GM23338 (cell line): ENCODE measurements at regions not wholly inside any gene's neighbourhood (a gene's known extent, or its start where the extent isn't known, plus 50 kb on each side); places are given as distances from the start of the nearest gene placed in this dataset.

ENCODE experiments used
- ATAC-seq: fragments of 200-7000 bp; cut with Tn5 transposase; 3 replicates; pipeline ENCODE4 v1.9.1; 2020
- DNase-seq: peaks from one replicate; pipeline ENCODE4 v3.0.0-alpha.2; 2015; ENCODE audit warnings: low spot score
- H2AFZ ChIP-seq: fragments of 200-600 bp; sonication (generic); 2 replicates; pipeline ENCODE4 v1.8.0; 2016; ENCODE audit warnings: antibody characterized with exemption, mild to moderate bottlenecking, moderate library complexity
- H3F3A ChIP-seq: fragments of 200-600 bp; sonication (generic); replicated peaks from 2 replicates; pipeline ENCODE4 v1.8.0; 2017; ENCODE audit warnings: antibody characterized with exemption, mixed run types, low read depth
- H3K27ac ChIP-seq: fragments of 200-600 bp; sonication (generic); 2 replicates; pipeline ENCODE4 v1.6.1; 2016; ENCODE audit warnings: low read depth
- H3K27me3 ChIP-seq: fragments of 200-600 bp; sonication (generic); 2 replicates; pipeline ENCODE4 v1.8.0; 2016; ENCODE audit warnings: mild to moderate bottlenecking, mixed run types, moderate library complexity; ENCODE audit not compliant: insufficient read depth
- H3K36me3 ChIP-seq: fragments of 200-600 bp; sonication (generic); 2 replicates; pipeline ENCODE4 v1.8.0; 2016; ENCODE audit warnings: mild to moderate bottlenecking; ENCODE audit not compliant: insufficient read depth
- H3K4me1 ChIP-seq: fragments of 200-600 bp; sonication (generic); 2 replicates; pipeline ENCODE4 v1.8.0; 2016; ENCODE audit warnings: mild to moderate bottlenecking, moderate library complexity; ENCODE audit not compliant: insufficient read depth
- H3K4me2 ChIP-seq: fragments of 200-600 bp; sonication (generic); 2 replicates; pipeline ENCODE4 v1.7.1; 2017; ENCODE audit warnings: mixed run types
- H3K4me3 ChIP-seq: fragments of 200-600 bp; sonication (generic); 2 replicates; pipeline ENCODE4 v1.6.1; 2016; ENCODE audit warnings: mixed run types
- H3K79me2 ChIP-seq: fragments of 200-600 bp; sonication (generic); replicated peaks from 2 replicates; pipeline ENCODE4 v1.8.0; 2017; ENCODE audit warnings: mild to moderate bottlenecking; ENCODE audit not compliant: insufficient read depth
- H3K9me2 ChIP-seq: fragments of 200-600 bp; sonication (generic); 2 replicates; pipeline ENCODE4 v1.8.0; 2017; ENCODE audit not compliant: insufficient read depth
- H4K20me1 ChIP-seq: fragments of 200-600 bp; sonication (generic); replicated peaks from 2 replicates; pipeline ENCODE4 v1.8.0; 2017; ENCODE audit warnings: mild to moderate bottlenecking; ENCODE audit not compliant: insufficient read depth
- H3K27ac Mint-ChIP-seq: 2 replicates; pipeline ENCODE4 v1.8.0; 2020; ENCODE audit warnings: inconsistent platforms, mild to moderate bottlenecking, moderate library complexity, mixed read lengths
- H3K27me3 Mint-ChIP-seq: 3 replicates; pipeline ENCODE4 v1.8.0; 2022; ENCODE audit warnings: low read depth, mild to moderate bottlenecking, moderate library complexity, mixed read lengths, inconsistent platforms; ENCODE audit not compliant: insufficient read depth, poor library complexity
- H3K36me3 Mint-ChIP-seq: 3 replicates; pipeline ENCODE4 v1.8.0; 2021; ENCODE audit warnings: low read depth, mild to moderate bottlenecking, inconsistent platforms, moderate library complexity, mixed read lengths
- H3K4me1 Mint-ChIP-seq: 3 replicates; pipeline ENCODE4 v1.8.0; 2020; ENCODE audit warnings: mild to moderate bottlenecking, inconsistent platforms, mixed read lengths
- H3K4me3 Mint-ChIP-seq: 3 replicates; pipeline ENCODE4 v1.8.0; 2021; ENCODE audit warnings: moderate library complexity, mild to moderate bottlenecking, inconsistent platforms, mixed read lengths
- H3K9me3 Mint-ChIP-seq: 3 replicates; pipeline ENCODE4 v1.8.0; 2020; ENCODE audit warnings: moderate library complexity, mild to moderate bottlenecking, inconsistent platforms, mixed read lengths
- CREB1 ChIP-seq: fragments of 250-450 bp; sonication (Bioruptor Pico); IDR thresholded peaks from 2 replicates; pipeline ENCODE4 v1.5.0; 2020; ENCODE audit warnings: low read depth, mild to moderate bottlenecking, moderate library complexity
- EZH2 ChIP-seq: fragments of 200-600 bp; sonication (generic); IDR thresholded peaks from one replicate; pipeline ENCODE4 v1.8.0; 2017; ENCODE audit warnings: antibody characterized with exemption, mild to moderate bottlenecking, low read depth; ENCODE audit not compliant: unreplicated experiment
- EZH2phosphoT487 ChIP-seq: fragments of 200-600 bp; sonication (generic); IDR thresholded peaks from one replicate; pipeline ENCODE4 v1.8.1; 2018; ENCODE audit warnings: antibody characterized with exemption; ENCODE audit not compliant: unreplicated experiment
- JUNB ChIP-seq: IDR thresholded peaks from one replicate; pipeline ENCODE4 v1.6.1; 2016; ENCODE audit warnings: antibody characterized with exemption; ENCODE audit not compliant: unreplicated experiment
- NANOG ChIP-seq: IDR thresholded peaks from 2 replicates; pipeline ENCODE4 v1.6.1; 2016; ENCODE audit warnings: antibody characterized with exemption, borderline replicate concordance
- POLR2AphosphoS5 ChIP-seq: IDR thresholded peaks from 2 replicates; pipeline ENCODE4 v1.6.1; 2016; ENCODE audit warnings: antibody characterized with exemption, low read depth
- STAT1 ChIP-seq: IDR thresholded peaks from one replicate; pipeline ENCODE4 v1.6.1; 2016; ENCODE audit warnings: antibody characterized with exemption; ENCODE audit not compliant: unreplicated experiment
- ZNF114 ChIP-seq: fragments of 250-450 bp; sonication (Bioruptor Pico); IDR thresholded peaks from 2 replicates; pipeline ENCODE4 v1.5.0; 2020; ENCODE audit warnings: mild to moderate bottlenecking, moderate library complexity
- ZNF331 ChIP-seq: fragments of 250-450 bp; sonication (Bioruptor Pico); IDR thresholded peaks from 2 replicates; pipeline ENCODE4 v1.5.0; 2020; ENCODE audit warnings: low read depth, mild to moderate bottlenecking, moderate library complexity
- TF ChIP-seq, protein P1 (sequence below), 2 experiments: fragments of 200-600 bp in 1 of 2; sonication (generic) in 1 of 2; conservative IDR thresholded peaks; 2 replicates each; pipeline versions ENCODE4 v1.5.1 to v1.6.1; 2016 to 2017; ENCODE audit warnings: antibody characterized with exemption in 2 of 2, low read depth in 2 of 2, mild to moderate bottlenecking in 2 of 2, moderate library complexity in 1 of 2
- TF ChIP-seq, protein P2 (sequence below): IDR thresholded peaks from 2 replicates; pipeline ENCODE4 v1.6.1; 2016; ENCODE audit warnings: antibody characterized with exemption
- TF ChIP-seq, protein P3 (sequence below): IDR thresholded peaks from one replicate; pipeline ENCODE4 v1.6.1; 2018; ENCODE audit warnings: antibody characterized with exemption; ENCODE audit not compliant: unreplicated experiment
- TF ChIP-seq, protein P4 (sequence below): fragments of 250-450 bp; sonication (Bioruptor Pico); IDR thresholded peaks from 2 replicates; pipeline ENCODE4 v1.5.0; 2020; ENCODE audit warnings: mild to moderate bottlenecking, moderate library complexity

DNA sequence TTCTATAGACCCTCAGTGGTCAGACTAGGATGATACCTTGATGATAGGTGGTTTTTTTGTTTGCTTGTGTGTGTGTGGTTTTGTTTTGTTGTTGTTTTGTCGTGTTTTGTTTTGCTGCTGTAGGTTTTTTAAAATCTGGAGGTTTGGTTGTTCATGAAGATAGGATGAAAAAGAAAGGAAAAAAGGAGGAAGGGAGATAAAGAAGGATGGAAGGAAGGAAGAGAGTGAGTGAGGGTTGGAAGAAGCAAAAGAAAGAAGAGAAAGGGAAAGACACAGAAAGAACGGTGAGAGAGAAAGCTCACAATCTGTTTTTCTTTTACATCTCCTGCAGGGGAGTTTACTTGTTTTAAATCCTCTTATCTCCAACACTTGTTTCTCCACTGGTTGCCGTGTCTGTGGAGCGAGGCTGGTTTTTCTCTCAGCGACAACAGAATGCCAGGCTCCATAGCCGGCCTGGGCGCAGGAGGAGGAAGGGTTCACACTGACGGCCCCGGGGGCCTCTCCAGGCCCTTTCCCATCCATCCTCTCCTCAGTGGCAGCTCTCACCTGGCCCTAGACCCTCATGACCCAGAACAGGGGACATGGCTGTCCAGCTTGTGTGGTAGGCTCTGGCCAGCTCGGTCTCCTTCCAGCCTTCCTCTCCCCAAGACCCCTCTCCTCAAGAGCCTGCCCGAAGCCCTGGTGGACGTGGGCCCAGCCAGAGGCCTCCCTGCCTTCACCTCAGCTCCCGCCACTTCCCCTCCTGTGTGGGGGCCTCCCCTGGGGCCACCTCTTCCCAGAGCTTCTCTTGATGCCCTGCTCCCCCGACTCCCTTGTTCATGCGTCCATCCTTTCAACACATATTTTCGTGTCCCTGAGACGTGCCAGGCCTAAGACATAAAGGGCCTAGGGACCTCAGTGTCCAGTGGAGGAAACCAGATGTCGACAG is 168.4 kb downstream of the VEGFA start:
- H3K4me1 ChIP-seq = peaks cover 7% of the 10 kb centered on the region; the same call in 1 of the 2 replicates
- TF ChIP-seq, protein P1, sequence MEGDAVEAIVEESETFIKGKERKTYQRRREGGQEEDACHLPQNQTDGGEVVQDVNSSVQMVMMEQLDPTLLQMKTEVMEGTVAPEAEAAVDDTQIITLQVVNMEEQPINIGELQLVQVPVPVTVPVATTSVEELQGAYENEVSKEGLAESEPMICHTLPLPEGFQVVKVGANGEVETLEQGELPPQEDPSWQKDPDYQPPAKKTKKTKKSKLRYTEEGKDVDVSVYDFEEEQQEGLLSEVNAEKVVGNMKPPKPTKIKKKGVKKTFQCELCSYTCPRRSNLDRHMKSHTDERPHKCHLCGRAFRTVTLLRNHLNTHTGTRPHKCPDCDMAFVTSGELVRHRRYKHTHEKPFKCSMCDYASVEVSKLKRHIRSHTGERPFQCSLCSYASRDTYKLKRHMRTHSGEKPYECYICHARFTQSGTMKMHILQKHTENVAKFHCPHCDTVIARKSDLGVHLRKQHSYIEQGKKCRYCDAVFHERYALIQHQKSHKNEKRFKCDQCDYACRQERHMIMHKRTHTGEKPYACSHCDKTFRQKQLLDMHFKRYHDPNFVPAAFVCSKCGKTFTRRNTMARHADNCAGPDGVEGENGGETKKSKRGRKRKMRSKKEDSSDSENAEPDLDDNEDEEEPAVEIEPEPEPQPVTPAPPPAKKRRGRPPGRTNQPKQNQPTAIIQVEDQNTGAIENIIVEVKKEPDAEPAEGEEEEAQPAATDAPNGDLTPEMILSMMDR (conservative IDR thresholded peaks at IDR 0.05; ENCODE audit: low read depth in 2 of 2) = no peak
- TF ChIP-seq EZH2 = no peak
- no peak for TF ChIP-seq JUNB
- TF ChIP-seq, protein P2, sequence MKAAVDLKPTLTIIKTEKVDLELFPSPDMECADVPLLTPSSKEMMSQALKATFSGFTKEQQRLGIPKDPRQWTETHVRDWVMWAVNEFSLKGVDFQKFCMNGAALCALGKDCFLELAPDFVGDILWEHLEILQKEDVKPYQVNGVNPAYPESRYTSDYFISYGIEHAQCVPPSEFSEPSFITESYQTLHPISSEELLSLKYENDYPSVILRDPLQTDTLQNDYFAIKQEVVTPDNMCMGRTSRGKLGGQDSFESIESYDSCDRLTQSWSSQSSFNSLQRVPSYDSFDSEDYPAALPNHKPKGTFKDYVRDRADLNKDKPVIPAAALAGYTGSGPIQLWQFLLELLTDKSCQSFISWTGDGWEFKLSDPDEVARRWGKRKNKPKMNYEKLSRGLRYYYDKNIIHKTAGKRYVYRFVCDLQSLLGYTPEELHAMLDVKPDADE = no peak
- no peak for TF ChIP-seq ZNF331 (CRISPR knock-in tag)
- no peak for TF ChIP-seq POLR2AphosphoS5
- TF ChIP-seq, protein P3, sequence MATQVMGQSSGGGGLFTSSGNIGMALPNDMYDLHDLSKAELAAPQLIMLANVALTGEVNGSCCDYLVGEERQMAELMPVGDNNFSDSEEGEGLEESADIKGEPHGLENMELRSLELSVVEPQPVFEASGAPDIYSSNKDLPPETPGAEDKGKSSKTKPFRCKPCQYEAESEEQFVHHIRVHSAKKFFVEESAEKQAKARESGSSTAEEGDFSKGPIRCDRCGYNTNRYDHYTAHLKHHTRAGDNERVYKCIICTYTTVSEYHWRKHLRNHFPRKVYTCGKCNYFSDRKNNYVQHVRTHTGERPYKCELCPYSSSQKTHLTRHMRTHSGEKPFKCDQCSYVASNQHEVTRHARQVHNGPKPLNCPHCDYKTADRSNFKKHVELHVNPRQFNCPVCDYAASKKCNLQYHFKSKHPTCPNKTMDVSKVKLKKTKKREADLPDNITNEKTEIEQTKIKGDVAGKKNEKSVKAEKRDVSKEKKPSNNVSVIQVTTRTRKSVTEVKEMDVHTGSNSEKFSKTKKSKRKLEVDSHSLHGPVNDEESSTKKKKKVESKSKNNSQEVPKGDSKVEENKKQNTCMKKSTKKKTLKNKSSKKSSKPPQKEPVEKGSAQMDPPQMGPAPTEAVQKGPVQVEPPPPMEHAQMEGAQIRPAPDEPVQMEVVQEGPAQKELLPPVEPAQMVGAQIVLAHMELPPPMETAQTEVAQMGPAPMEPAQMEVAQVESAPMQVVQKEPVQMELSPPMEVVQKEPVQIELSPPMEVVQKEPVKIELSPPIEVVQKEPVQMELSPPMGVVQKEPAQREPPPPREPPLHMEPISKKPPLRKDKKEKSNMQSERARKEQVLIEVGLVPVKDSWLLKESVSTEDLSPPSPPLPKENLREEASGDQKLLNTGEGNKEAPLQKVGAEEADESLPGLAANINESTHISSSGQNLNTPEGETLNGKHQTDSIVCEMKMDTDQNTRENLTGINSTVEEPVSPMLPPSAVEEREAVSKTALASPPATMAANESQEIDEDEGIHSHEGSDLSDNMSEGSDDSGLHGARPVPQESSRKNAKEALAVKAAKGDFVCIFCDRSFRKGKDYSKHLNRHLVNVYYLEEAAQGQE = no peak
- TF ChIP-seq, protein P4, sequence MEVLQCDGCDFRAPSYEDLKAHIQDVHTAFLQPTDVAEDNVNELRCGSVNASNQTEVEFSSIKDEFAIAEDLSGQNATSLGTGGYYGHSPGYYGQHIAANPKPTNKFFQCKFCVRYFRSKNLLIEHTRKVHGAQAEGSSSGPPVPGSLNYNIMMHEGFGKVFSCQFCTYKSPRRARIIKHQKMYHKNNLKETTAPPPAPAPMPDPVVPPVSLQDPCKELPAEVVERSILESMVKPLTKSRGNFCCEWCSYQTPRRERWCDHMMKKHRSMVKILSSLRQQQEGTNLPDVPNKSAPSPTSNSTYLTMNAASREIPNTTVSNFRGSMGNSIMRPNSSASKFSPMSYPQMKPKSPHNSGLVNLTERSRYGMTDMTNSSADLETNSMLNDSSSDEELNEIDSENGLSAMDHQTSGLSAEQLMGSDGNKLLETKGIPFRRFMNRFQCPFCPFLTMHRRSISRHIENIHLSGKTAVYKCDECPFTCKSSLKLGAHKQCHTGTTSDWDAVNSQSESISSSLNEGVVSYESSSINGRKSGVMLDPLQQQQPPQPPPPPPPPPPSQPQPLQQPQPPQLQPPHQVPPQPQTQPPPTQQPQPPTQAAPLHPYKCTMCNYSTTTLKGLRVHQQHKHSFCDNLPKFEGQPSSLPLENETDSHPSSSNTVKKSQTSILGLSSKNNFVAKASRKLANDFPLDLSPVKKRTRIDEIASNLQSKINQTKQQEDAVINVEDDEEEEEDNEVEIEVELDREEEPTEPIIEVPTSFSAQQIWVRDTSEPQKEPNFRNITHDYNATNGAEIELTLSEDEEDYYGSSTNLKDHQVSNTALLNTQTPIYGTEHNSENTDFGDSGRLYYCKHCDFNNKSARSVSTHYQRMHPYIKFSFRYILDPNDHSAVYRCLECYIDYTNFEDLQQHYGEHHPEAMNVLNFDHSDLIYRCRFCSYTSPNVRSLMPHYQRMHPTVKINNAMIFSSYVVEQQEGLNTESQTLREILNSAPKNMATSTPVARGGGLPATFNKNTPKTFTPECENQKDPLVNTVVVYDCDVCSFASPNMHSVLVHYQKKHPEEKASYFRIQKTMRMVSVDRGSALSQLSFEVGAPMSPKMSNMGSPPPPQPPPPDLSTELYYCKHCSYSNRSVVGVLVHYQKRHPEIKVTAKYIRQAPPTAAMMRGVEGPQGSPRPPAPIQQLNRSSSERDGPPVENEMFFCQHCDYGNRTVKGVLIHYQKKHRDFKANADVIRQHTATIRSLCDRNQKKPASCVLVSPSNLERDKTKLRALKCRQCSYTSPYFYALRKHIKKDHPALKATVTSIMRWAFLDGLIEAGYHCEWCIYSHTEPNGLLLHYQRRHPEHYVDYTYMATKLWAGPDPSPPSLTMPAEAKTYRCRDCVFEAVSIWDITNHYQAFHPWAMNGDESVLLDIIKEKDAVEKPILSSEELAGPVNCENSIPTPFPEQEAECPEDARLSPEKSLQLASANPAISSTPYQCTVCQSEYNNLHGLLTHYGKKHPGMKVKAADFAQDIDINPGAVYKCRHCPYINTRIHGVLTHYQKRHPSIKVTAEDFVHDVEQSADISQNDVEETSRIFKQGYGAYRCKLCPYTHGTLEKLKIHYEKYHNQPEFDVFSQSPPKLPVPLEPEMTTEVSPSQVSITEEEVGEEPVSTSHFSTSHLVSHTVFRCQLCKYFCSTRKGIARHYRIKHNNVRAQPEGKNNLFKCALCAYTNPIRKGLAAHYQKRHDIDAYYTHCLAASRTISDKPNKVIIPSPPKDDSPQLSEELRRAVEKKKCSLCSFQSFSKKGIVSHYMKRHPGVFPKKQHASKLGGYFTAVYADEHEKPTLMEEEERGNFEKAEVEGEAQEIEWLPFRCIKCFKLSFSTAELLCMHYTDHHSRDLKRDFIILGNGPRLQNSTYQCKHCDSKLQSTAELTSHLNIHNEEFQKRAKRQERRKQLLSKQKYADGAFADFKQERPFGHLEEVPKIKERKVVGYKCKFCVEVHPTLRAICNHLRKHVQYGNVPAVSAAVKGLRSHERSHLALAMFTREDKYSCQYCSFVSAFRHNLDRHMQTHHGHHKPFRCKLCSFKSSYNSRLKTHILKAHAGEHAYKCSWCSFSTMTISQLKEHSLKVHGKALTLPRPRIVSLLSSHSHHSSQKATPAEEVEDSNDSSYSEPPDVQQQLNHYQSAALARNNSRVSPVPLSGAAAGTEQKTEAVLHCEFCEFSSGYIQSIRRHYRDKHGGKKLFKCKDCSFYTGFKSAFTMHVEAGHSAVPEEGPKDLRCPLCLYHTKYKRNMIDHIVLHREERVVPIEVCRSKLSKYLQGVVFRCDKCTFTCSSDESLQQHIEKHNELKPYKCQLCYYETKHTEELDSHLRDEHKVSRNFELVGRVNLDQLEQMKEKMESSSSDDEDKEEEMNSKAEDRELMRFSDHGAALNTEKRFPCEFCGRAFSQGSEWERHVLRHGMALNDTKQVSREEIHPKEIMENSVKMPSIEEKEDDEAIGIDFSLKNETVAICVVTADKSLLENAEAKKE (CRISPR knock-in tag) = no peak
- no peak for TF ChIP-seq CREB1 (CRISPR knock-in tag)
- no peak for TF ChIP-seq NANOG
- TF ChIP-seq STAT1 = no peak
- TF ChIP-seq ZNF114 = no peak
- TF ChIP-seq EZH2phosphoT487 = no peak
- H3K4me3 ChIP-seq = no peak overlapping the region
- H3K4me2 ChIP-seq = no peak overlapping the region
- H3K9me2 ChIP-seq = no peaks in the 10 kb centered on the region
- no peak overlapping the region for H3K4me3 Mint-ChIP-seq
- no peaks in the 10 kb centered on the region; the same call in 2 of the 3 replicates for H3K36me3 Mint-ChIP-seq
- ATAC-seq = no peak
- no peaks in the 10 kb centered on the region for H3K36me3 ChIP-seq
- DNase-seq = no peak
- peaks cover 20% of the 10 kb centered on the region for H3K27me3 Mint-ChIP-seq
- H3K9me3 Mint-ChIP-seq = no peaks in the 10 kb centered on the region
- no peaks in the 10 kb centered on the region for H3F3A ChIP-seq
- H3K27ac Mint-ChIP-seq = no peak overlapping the region
- no peak overlapping the region for H3K27ac ChIP-seq
- H2AFZ ChIP-seq = no peak overlapping the region
- peaks cover 13% of the 10 kb centered on the region for H3K4me1 Mint-ChIP-seq
- no peaks in the 10 kb centered on the region for H3K27me3 ChIP-seq
- H3K79me2 ChIP-seq = no peaks in the 10 kb centered on the region
- H4K20me1 ChIP-seq = no peaks in the 10 kb centered on the region
